ENCODE measurements at regions not wholly inside any gene's neighbourhood (a gene's known extent, or its start where the extent isn't known, plus 50 kb on each side); places are given as distances from the start of the nearest gene placed in this dataset.

- Histone ChIP-seq H3K79me2 (ENCODE audit: control insufficient read depth, insufficient read depth, low read length) (no peaks in the 10 kb centered on the region), H3K27ac (ENCODE audit: low read depth, low read length) (no peak overlapping the region)
- no CpG with 5 or more reads among the region's 6 CpGs for WGBS (ENCODE audit: extremely low coverage, insufficient coverage, low lambda C conversion rate)
Measured at GRCh38 chr5:18968966-18969365, 1019.0 kb downstream of the CDH18 start.

GRCh38 chr5:18970000-18970399 is 1018.0 kb downstream of the CDH18 start:
- Histone ChIP-seq H4K5ac (ENCODE audit: low read length) (no peak overlapping the region), H2AK5ac (ENCODE audit: low read length) (no peak overlapping the region), H3K36me3 (ENCODE audit: control insufficient read depth, insufficient read depth, low read length) (no peaks in the 10 kb centered on the region), H3K18ac (ENCODE audit: low read length) (no peak overlapping the region), H3K27ac (ENCODE audit: low read depth, low read length) (no peak overlapping the region), H3K4me2 (ENCODE audit: low read length) (no peak overlapping the region), H3K79me1 (ENCODE audit: low read length) (no peaks in the 10 kb centered on the region), H2BK15ac (replicated peaks; ENCODE audit: low read depth) (no peak overlapping the region), H3K23ac (ENCODE audit: low read length) (no peak overlapping the region), H3K4ac (ENCODE audit: low read depth, low read length) (no peak overlapping the region), H3K4me3 (ENCODE audit: low read length) (no peak overlapping the region), H4K8ac (ENCODE audit: low read depth, low read length) (no peak overlapping the region), H3K56ac (ENCODE audit: low read length) (no peak overlapping the region), H2BK120ac (ENCODE audit: low read depth, low read length) (no peak overlapping the region), H3K27me3 (ENCODE audit: insufficient read depth, low read length, poor library complexity) (no peaks in the 10 kb centered on the region), H3K4me1 (ENCODE audit: control insufficient read depth, low read depth, low read length) (no peaks in the 10 kb centered on the region), H3K9ac (ENCODE audit: low read length) (no peak overlapping the region), H2BK5ac (ENCODE audit: low read length) (no peak overlapping the region), H3K79me2 (ENCODE audit: control insufficient read depth, insufficient read depth, low read length) (no peaks in the 10 kb centered on the region)
- no peak for DNase-seq
- no CpG with 5 or more reads among the region's 5 CpGs for WGBS (ENCODE audit: extremely low coverage, insufficient coverage, low lambda C conversion rate)

More at GRCh38 chr5:18968966-18969365, 1019.0 kb downstream of the CDH18 start:
- no peak overlapping the region for H3K4me3 ChIP-seq (ENCODE audit: low read length)
- H3K4ac ChIP-seq (ENCODE audit: low read depth, low read length): no peak overlapping the region
- no peak overlapping the region for H3K23ac ChIP-seq (ENCODE audit: low read length)
- no peak overlapping the region for H3K56ac ChIP-seq (ENCODE audit: low read length)
- no peaks in the 10 kb centered on the region for H3K79me1 ChIP-seq (ENCODE audit: low read length)
- H3K27me3 ChIP-seq (ENCODE audit: insufficient read depth, low read length, poor library complexity): no peaks in the 10 kb centered on the region
- H2BK5ac ChIP-seq (ENCODE audit: low read length): no peak overlapping the region
- H3K4me1 ChIP-seq (ENCODE audit: control insufficient read depth, low read depth, low read length): no peaks in the 10 kb centered on the region
- H2BK120ac ChIP-seq (ENCODE audit: low read depth, low read length): no peak overlapping the region
- no peak overlapping the region for H3K4me2 ChIP-seq (ENCODE audit: low read length)
- H3K36me3 ChIP-seq (ENCODE audit: control insufficient read depth, insufficient read depth, low read length): no peaks in the 10 kb centered on the region
- H2BK15ac ChIP-seq (replicated peaks; ENCODE audit: low read depth): no peak overlapping the region
- DNase-seq: no peak
- H3K18ac ChIP-seq (ENCODE audit: low read length): no peak overlapping the region
- no peak overlapping the region for H4K5ac ChIP-seq (ENCODE audit: low read length)
- H3K9ac ChIP-seq (ENCODE audit: low read length): no peak overlapping the region
- H4K8ac ChIP-seq (ENCODE audit: low read depth, low read length): no peak overlapping the region
- H2AK5ac ChIP-seq (ENCODE audit: low read length): no peak overlapping the region

GRCh38 chr5:18972177-18972576 is 1015.8 kb downstream of the CDH18 start:
- Histone ChIP-seq H3K18ac (ENCODE audit: low read length) (no peak overlapping the region), H2BK15ac (replicated peaks; ENCODE audit: low read depth) (no peak overlapping the region), H3K9ac (ENCODE audit: low read length) (no peak overlapping the region), H2AK5ac (ENCODE audit: low read length) (no peak overlapping the region), H2BK120ac (ENCODE audit: low read depth, low read length) (no peak overlapping the region), H3K4me3 (ENCODE audit: low read length) (no peak overlapping the region), H4K5ac (ENCODE audit: low read length) (no peak overlapping the region), H3K4ac (ENCODE audit: low read depth, low read length) (no peak overlapping the region), H2BK5ac (ENCODE audit: low read length) (no peak overlapping the region), H3K23ac (ENCODE audit: low read length) (no peak overlapping the region), H3K4me1 (ENCODE audit: control insufficient read depth, low read depth, low read length) (no peaks in the 10 kb centered on the region), H3K4me2 (ENCODE audit: low read length) (no peak overlapping the region), H3K36me3 (ENCODE audit: control insufficient read depth, insufficient read depth, low read length) (no peaks in the 10 kb centered on the region), H3K79me2 (ENCODE audit: control insufficient read depth, insufficient read depth, low read length) (no peaks in the 10 kb centered on the region), H3K27ac (ENCODE audit: low read depth, low read length) (no peak overlapping the region), H4K8ac (ENCODE audit: low read depth, low read length) (no peak overlapping the region), H3K56ac (ENCODE audit: low read length) (no peak overlapping the region), H3K27me3 (ENCODE audit: insufficient read depth, low read length, poor library complexity) (no peaks in the 10 kb centered on the region), H3K79me1 (ENCODE audit: low read length) (no peaks in the 10 kb centered on the region)
- no peak for DNase-seq
- no CpG with 5 or more reads among the region's 3 CpGs for WGBS (ENCODE audit: extremely low coverage, insufficient coverage, low lambda C conversion rate)

- Histone ChIP-seq H3K23ac (ENCODE audit: low read length) (no peak overlapping the region), H3K4me1 (ENCODE audit: control insufficient read depth, low read depth, low read length) (no peaks in the 10 kb centered on the region), H2AK5ac (ENCODE audit: low read length) (no peak overlapping the region), H3K79me2 (ENCODE audit: control insufficient read depth, insufficient read depth, low read length) (no peaks in the 10 kb centered on the region), H3K4ac (ENCODE audit: low read depth, low read length) (no peak overlapping the region), H3K36me3 (ENCODE audit: control insufficient read depth, insufficient read depth, low read length) (no peaks in the 10 kb centered on the region), H2BK15ac (replicated peaks; ENCODE audit: low read depth) (no peak overlapping the region), H3K27ac (ENCODE audit: low read depth, low read length) (no peak overlapping the region), H3K27me3 (ENCODE audit: insufficient read depth, low read length, poor library complexity) (no peaks in the 10 kb centered on the region), H3K79me1 (ENCODE audit: low read length) (no peaks in the 10 kb centered on the region), H3K56ac (ENCODE audit: low read length) (no peak overlapping the region), H3K9ac (ENCODE audit: low read length) (no peak overlapping the region), H4K8ac (ENCODE audit: low read depth, low read length) (no peak overlapping the region), H2BK5ac (ENCODE audit: low read length) (no peak overlapping the region), H3K4me3 (ENCODE audit: low read length) (no peak overlapping the region), H3K18ac (ENCODE audit: low read length) (no peak overlapping the region), H4K5ac (ENCODE audit: low read length) (no peak overlapping the region), H2BK120ac (ENCODE audit: low read depth, low read length) (no peak overlapping the region), H3K4me2 (ENCODE audit: low read length) (no peak overlapping the region)
- DNase-seq: no peak
- WGBS (ENCODE audit: extremely low coverage, insufficient coverage, low lambda C conversion rate): no CpG with 5 or more reads among the region's 5 CpGs
Measured at GRCh38 chr5:18975624-18976023, 1012.4 kb downstream of the CDH18 start.

GRCh38 chr5:18977880-18978279 is 1010.1 kb downstream of the CDH18 start:
- no peak overlapping the region for H3K4ac ChIP-seq (ENCODE audit: low read depth, low read length)
- WGBS (ENCODE audit: extremely low coverage, insufficient coverage, low lambda C conversion rate): no CpG with 5 or more reads among the region's 1 CpG
- DNase-seq: no peak
- H2AK5ac ChIP-seq (ENCODE audit: low read length): no peak overlapping the region
- no peaks in the 10 kb centered on the region for H3K79me1 ChIP-seq (ENCODE audit: low read length)
- no peaks in the 10 kb centered on the region for H3K36me3 ChIP-seq (ENCODE audit: control insufficient read depth, insufficient read depth, low read length)
- H3K9ac ChIP-seq (ENCODE audit: low read length): no peak overlapping the region
- H4K8ac ChIP-seq (ENCODE audit: low read depth, low read length): no peak overlapping the region
- no peak overlapping the region for H4K5ac ChIP-seq (ENCODE audit: low read length)
- H3K79me2 ChIP-seq (ENCODE audit: control insufficient read depth, insufficient read depth, low read length): no peaks in the 10 kb centered on the region
- no peak overlapping the region for H3K27ac ChIP-seq (ENCODE audit: low read depth, low read length)
- H2BK15ac ChIP-seq (replicated peaks; ENCODE audit: low read depth): no peak overlapping the region
- no peak overlapping the region for H3K56ac ChIP-seq (ENCODE audit: low read length)
- no peak overlapping the region for H3K18ac ChIP-seq (ENCODE audit: low read length)
- no peak overlapping the region for H3K4me2 ChIP-seq (ENCODE audit: low read length)
- no peaks in the 10 kb centered on the region for H3K4me1 ChIP-seq (ENCODE audit: control insufficient read depth, low read depth, low read length)
- no peak overlapping the region for H2BK120ac ChIP-seq (ENCODE audit: low read depth, low read length)
- no peak overlapping the region for H2BK5ac ChIP-seq (ENCODE audit: low read length)
- no peak overlapping the region for H3K23ac ChIP-seq (ENCODE audit: low read length)
- no peaks in the 10 kb centered on the region for H3K27me3 ChIP-seq (ENCODE audit: insufficient read depth, low read length, poor library complexity)
- H3K4me3 ChIP-seq (ENCODE audit: low read length): no peak overlapping the region

GRCh38 chr5:18984559-18985080 is 1003.4 kb downstream of the CDH18 start:
- Histone ChIP-seq H3K4ac (ENCODE audit: low read depth, low read length) (no peak overlapping the region), H3K79me1 (ENCODE audit: low read length) (no peaks in the 10 kb centered on the region), H3K23ac (ENCODE audit: low read length) (no peak overlapping the region), H3K79me2 (ENCODE audit: control insufficient read depth, insufficient read depth, low read length) (no peaks in the 10 kb centered on the region), H2AK5ac (ENCODE audit: low read length) (no peak overlapping the region), H3K4me1 (ENCODE audit: control insufficient read depth, low read depth, low read length) (no peaks in the 10 kb centered on the region), H3K27me3 (ENCODE audit: insufficient read depth, low read length, poor library complexity) (no peaks in the 10 kb centered on the region), H4K5ac (ENCODE audit: low read length) (no peak overlapping the region), H3K4me2 (ENCODE audit: low read length) (no peak overlapping the region), H2BK5ac (ENCODE audit: low read length) (no peak overlapping the region), H2BK15ac (replicated peaks; ENCODE audit: low read depth) (no peak overlapping the region), H3K4me3 (ENCODE audit: low read length) (no peak overlapping the region), H3K9ac (ENCODE audit: low read length) (no peak overlapping the region), H3K18ac (ENCODE audit: low read length) (no peak overlapping the region), H3K56ac (ENCODE audit: low read length) (no peak overlapping the region), H3K27ac (ENCODE audit: low read depth, low read length) (no peak overlapping the region), H3K36me3 (ENCODE audit: control insufficient read depth, insufficient read depth, low read length) (no peaks in the 10 kb centered on the region), H4K8ac (ENCODE audit: low read depth, low read length) (no peak overlapping the region), H2BK120ac (ENCODE audit: low read depth, low read length) (no peak overlapping the region)
- no CpG with 5 or more reads among the region's 6 CpGs for WGBS (ENCODE audit: extremely low coverage, insufficient coverage, low lambda C conversion rate)
- DNase-seq: no peak
